HG02840 (cell line): ENCODE measurements at regions not wholly inside any gene's neighbourhood (a gene's known extent, or its start where the extent isn't known, plus 50 kb on each side); places are given as distances from the start of the nearest gene placed in this dataset.

Experiments used
- ATAC-seq: cut with Tn5 transposase; IDR thresholded peaks from one replicate; pipeline ENCODE4 v1.9.1; 2021; ENCODE audit warnings: mild to moderate bottlenecking, moderate library complexity, moderate number of reproducible peaks; ENCODE audit not compliant: unreplicated experiment, low FRiP score

- no peak for ATAC-seq
These were observed 485.5 kb upstream of the THBS1 start for GRCh38 chr15:39095218-39095879.

GRCh38 chr15:39096608-39097205, 484.2 kb upstream of the THBS1 start:
- no peak for ATAC-seq

GRCh38 chr15:39099524-39099923, 481.4 kb upstream of the THBS1 start:
- ATAC-seq, result no peak

- no peak for ATAC-seq
These were observed 480.7 kb upstream of the THBS1 start for GRCh38 chr15:39100106-39100660.

GRCh38 chr15:39102431-39102830, 478.4 kb upstream of the THBS1 start:
- ATAC-seq, result no peak

DNA sequence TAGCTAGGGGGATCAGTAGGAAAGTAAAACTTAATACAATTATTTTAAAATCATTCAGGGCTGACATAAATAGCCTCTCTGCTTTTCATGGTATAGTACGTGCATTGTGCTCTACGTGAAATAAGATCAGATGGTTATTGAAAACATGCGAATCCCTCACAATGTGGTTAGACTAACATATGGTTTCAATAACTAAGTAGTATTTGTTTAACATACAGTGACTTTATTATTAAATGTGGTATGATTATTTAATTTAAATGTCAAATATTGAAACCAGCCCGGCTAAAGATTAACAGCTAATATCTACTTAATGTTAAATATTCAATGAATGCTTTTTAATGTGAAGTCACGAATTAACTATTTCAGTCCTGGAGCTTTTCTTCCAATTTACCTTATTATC, 473.9 kb upstream of the THBS1 start:
- ATAC-seq, result no peak

DNA sequence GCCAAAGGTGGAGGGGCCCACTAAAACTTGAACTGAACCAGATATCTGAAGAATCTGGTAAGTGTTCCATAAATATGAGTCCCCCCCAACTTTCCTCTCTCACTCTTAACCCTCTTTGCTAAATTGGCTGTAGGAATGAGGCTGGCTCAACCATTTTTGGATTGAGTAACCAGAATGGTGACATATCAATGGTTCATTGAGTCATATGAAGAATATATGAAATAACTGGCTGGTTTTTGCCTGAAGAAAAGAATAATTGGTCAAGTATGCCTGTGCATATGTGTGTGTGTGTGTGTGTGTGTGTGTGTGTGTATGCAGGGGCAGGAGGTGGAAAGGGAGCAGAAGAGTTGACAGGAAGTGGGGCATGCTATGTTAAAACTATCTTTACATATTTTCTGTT, 472.9 kb upstream of the THBS1 start:
- ATAC-seq, result no peak

DNA sequence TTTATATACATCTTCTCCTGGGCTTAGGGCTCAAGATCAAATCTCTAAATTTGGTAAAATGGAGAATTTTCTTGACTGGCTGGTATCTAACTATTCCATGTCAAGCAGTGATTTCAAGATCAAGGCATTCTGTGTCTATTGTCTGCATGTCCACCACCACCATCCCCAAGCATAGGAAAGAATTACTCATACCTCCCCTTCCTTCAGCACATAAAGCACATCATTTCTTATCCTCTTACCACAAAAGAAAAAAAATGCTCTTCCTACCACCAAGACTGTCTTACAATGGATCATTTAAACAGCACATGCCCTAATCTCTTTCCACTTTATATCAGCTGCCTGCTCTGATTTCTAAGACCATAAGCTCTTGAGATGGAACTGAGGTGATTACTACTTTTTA, 470.5 kb upstream of the THBS1 start:
- no peak for ATAC-seq

DNA sequence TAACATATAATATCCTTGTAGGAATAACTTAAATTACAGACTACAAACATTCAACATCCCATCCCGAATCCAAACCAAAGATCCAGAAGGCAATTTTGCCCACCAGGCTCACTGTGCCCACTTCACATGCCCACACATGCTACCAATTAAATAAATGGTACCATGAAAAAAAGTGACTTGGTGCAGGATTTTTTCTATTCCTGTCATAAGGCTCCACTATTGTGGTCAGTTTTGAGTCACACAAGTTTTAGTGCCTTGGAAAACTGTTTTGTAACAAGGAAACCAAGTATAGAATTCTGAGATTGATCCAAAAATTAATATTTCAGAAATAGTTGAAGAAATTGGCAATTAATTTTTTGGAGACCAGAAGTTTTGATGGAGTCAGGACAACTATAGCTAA, 470.1 kb upstream of the THBS1 start:
- ATAC-seq, result no peak

- ATAC-seq, result no peak
These were observed 467.1 kb upstream of the THBS1 start for GRCh38 chr15:39113741-39114140.

DNA sequence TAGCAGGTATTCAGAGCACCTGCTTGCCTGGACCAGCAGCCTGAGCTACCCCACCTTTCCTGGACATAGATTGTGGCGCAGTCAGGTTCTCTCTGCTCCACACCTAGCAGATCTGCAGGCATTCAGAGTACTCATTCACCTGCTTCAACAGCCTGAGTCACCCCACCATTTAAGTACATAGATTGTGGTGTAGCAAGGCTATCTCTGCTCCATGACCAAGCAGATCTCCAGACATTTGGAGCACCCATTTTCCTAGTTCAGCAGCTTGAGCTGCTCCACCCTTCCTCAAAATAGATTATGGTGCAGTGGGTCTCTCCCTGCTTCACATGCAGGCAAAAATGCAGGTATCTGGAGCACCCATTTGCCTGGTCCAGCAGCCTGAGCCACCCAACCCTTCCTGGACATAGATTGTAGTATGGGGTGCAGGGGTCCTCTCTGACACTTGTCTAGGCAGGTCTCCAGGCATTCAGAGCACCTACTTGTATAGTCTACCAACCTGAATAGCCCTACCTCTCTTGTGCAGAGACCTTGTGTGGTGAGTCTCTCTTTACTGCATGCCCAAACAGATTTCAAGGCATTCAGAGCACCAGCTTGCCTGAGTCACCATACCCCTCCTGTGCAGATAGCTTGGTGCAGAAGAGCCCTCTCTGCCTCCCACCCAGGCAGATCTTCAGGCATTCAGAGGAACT, 466.0 kb upstream of the THBS1 start:
- no peak for ATAC-seq

DNA sequence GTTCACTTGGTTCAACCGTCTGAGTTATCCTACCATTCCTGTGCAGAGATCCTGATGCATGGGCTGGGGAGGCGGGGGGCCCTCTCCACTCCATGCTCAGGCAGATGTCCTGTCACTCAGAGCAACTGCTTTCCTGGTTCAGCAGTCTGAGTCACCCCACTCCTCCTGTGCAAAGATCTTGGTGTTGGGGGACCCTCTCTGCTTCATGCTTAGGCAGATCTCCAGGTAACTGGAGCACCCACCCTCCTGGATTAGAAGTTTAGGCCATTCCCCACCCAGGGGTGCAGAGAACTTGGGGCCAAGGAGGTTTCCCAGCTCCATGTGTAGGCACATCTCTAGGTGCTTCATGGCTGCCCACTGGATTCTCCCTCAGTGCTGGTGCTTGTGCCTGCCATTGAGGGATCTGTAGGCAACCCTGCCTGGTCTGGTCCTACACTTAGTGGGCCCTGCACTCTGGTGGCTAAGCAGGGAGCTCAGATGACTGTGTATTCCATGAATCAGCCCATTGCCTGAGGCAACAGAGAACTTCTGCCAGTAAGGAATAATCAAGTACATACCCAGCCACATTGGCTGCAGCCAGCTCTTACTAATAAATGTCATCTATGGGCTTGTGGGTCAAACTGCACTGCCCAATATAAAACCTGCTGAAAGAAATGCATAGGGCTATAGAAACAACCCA, 465.4 kb upstream of the THBS1 start:
- no peak for ATAC-seq

GRCh38 chr15:39118510-39118909, 462.4 kb upstream of the THBS1 start:
- no peak for ATAC-seq

DNA sequence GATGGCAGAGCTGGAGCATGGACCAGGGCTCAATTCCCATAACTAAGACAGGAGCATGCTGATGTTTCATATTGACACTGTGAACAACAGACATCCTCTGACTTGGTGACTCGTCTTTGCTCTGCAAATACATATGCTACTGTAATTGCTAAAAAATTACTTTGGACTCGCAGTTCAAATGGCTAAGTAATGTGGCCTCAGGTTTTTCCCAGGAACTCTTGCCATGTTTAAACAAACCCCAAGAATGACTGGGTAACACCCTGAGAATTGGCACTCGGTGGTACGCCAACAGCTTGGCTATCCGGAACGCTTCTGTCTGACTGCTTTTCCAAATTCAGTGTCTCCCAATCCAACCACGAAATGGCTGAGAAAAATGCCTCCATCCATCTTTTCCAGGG, 456.7 kb upstream of the THBS1 start:
- ATAC-seq, result no peak

DNA sequence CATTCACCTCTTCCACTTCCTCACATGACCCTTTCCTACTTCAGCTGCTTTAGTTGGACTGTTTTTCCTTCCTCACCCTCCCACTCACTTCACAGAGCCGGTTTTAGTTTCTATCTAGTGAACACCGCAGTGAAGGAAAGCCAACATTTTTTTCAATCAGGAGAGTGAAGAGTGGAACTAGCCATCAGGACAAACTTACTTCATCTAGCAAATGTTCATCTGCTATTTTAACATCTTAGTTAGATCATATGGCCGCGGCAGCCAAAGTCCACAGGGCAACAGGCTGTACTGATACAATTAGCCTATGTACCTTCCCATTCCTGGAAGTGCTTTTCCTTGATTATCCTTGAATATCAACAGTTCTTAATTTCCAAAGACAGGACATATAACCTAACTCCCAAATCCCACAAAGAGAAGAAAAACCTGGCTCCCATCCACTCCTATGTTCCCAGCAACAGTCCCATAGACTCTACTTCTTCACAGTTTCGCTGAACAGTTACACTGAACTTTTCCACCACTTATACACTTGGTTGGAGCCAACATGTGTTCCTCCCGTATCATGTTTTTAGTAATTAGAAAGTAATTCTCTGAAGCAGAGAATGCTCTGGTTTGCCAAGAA, 456.2 kb upstream of the THBS1 start:
- no peak for ATAC-seq

DNA sequence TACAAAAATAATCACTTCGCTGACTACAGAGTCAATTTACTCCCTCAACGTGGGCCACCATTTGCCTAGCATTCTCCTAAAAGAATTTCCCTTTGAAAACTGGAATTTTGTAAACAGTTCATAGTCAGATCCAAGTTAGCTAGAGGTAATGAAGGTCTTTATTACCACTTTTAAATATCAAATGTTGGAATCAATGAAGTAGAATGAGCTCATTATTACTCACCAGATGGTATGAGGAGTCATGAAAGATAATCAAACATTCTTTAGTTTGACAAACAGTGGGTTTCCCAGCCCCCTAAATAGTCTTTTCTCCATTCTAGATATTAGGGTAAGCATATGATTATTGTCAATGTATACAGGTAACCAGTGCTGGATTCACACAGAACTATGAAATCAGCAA, 455.7 kb upstream of the THBS1 start:
- ATAC-seq, result no peak

GRCh38 chr15:39125904-39126303, 455.0 kb upstream of the THBS1 start:
- ATAC-seq, result no peak

DNA sequence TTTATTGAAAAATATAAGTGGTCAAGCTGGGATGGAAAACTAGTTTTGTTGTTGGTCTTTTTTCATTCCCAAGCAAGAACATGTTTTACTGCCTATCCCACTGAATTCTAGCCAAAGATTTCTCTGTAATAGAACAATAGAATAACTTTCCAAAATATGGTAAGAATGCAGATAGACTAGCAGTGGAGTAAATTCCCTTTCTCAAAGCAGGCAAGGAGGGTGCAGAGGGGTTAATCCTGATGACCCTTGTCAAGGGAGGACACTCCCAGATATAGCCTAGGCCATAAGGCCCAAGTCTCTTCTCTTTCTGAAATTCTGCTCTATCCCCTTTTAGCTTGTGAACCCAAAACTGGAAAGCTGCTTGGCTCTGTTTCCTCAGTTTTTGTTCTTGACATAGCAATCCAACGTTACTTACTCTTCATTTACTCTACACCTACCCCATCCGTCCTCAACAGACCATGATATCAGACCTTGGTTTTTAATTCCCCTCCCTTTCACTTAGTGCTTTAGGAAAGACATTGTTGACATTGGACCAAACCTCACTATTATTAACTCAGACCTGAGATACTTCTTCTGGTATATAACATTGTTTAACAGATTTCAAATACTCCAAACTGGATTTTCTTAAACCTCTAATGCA, 453.6 kb upstream of the THBS1 start:
- no peak for ATAC-seq

- ATAC-seq, result no peak
These were observed 452.8 kb upstream of the THBS1 start for GRCh38 chr15:39127925-39128617.

- ATAC-seq, result no peak
These were observed 452.1 kb upstream of the THBS1 start for GRCh38 chr15:39128746-39129145.
